ENCODE measurements at regions not wholly inside any gene's neighbourhood (a gene's known extent, or its start where the extent isn't known, plus 50 kb on each side); places are given as distances from the start of the nearest gene placed in this dataset.
"Not testable (repeated sequence)": the region's sequence is repeated elsewhere in the genome, so short reads cannot be mapped to it uniquely, and the experiment has no call there.

DNA sequence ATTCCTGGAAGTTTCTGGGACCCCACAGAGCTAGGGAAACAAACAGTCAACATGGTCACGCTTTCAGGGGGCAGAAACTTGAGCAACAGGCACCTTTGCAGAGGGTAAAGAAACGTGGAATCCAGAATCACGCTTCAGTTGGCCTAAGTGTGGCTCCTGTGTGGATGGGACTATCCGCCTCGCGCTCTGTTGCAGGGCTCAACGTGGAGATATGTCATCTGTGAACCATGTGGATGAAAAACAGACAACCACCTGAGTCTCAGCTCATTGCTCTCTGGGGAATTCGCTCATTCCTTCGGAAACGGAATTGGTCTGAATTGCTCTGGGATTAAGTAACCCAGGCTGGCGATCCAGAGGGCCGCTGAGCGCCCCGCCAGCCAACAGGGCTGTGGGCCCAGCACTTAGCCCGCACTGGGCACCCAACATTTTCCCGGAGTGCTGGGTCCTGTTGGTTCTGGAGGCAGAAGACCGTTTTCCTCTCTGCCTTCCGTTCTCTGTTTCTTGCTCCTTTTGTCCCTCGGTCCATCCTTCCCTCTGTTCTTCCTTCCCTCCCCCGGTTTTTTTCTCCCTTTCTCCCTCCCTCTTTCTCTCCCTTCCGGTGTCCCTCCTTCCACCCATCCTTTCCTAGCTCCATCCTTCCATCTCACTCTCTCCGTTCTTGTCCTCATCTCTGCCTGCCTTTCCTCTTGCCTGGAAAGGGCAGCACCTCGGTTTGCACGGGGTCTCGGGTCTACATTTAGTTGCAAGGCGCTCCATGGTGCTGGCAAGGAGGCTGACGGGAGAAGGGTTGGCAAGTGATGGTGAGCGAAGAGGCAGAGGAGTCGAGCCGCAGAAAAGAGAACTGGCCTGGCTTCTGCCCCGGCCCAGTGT lies 1379.8 kb upstream of the DEFB115 start:
- TF ChIP-seq, protein P1, sequence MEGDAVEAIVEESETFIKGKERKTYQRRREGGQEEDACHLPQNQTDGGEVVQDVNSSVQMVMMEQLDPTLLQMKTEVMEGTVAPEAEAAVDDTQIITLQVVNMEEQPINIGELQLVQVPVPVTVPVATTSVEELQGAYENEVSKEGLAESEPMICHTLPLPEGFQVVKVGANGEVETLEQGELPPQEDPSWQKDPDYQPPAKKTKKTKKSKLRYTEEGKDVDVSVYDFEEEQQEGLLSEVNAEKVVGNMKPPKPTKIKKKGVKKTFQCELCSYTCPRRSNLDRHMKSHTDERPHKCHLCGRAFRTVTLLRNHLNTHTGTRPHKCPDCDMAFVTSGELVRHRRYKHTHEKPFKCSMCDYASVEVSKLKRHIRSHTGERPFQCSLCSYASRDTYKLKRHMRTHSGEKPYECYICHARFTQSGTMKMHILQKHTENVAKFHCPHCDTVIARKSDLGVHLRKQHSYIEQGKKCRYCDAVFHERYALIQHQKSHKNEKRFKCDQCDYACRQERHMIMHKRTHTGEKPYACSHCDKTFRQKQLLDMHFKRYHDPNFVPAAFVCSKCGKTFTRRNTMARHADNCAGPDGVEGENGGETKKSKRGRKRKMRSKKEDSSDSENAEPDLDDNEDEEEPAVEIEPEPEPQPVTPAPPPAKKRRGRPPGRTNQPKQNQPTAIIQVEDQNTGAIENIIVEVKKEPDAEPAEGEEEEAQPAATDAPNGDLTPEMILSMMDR (IDR thresholded peaks at IDR 0.05) = not testable (repeated sequence)
- TF ChIP-seq POLR2A (IDR thresholded peaks at IDR 0.05) = not testable (repeated sequence)
